IgD-negative memory B cell (primary cell): ENCODE measurements at regions not wholly inside any gene's neighbourhood (a gene's known extent, or its start where the extent isn't known, plus 50 kb on each side); places are given as distances from the start of the nearest gene placed in this dataset.
"Not testable (repeated sequence)": the region's sequence is repeated elsewhere in the genome, so short reads cannot be mapped to it uniquely, and the experiment has no call there.

Experiments used
- H3K27ac Mint-ChIP-seq, 3 donors: one replicate each; pipeline ENCODE4 v1.8.0; 2020 to 2022; ENCODE audit warnings: mild to moderate bottlenecking in 3 of 3, mixed read lengths in 3 of 3, moderate library complexity in 1 of 3
- H3K27me3 Mint-ChIP-seq: one replicate; pipeline ENCODE4 v1.8.0; 2021; ENCODE audit warnings: mixed read lengths
- H3K36me3 Mint-ChIP-seq: one replicate; pipeline ENCODE4 v1.8.0; 2020; ENCODE audit warnings: mild to moderate bottlenecking, mixed read lengths
- H3K4me1 Mint-ChIP-seq, 3 donors: one replicate each; pipeline ENCODE4 v1.8.0; 2020 to 2022; ENCODE audit warnings: mixed read lengths in 3 of 3, mild to moderate bottlenecking in 1 of 3
- H3K4me3 Mint-ChIP-seq, 4 donors: one replicate each; pipeline ENCODE4 v1.8.0; 2020 to 2022; ENCODE audit warnings: mild to moderate bottlenecking in 4 of 4, mixed read lengths in 4 of 4, moderate library complexity in 3 of 4
- H3K9me3 Mint-ChIP-seq, 3 donors: one replicate each; pipeline ENCODE4 v1.8.0; 2020 to 2021; ENCODE audit warnings: mixed read lengths in 3 of 3, mild to moderate bottlenecking in 1 of 3

GRCh38 chr5:51657340-51658240, 274.3 kb downstream of the ISL1 start:
- no peak overlapping the region for H3K4me3 Mint-ChIP-seq

GRCh38 chr5:51661646-51662265, 278.5 kb downstream of the ISL1 start:
- Mint-ChIP-seq H3K4me1 (no peaks in the 10 kb centered on the region), H3K36me3 (no peaks in the 10 kb centered on the region), H3K27me3 (no peaks in the 10 kb centered on the region), H3K4me3 (no peak overlapping the region), H3K27ac (no peak overlapping the region), H3K9me3 (peaks cover 0 to 5% (median 3%) of the 10 kb centered on the region in 3 donors)

More at GRCh38 chr5:51657340-51658240, 274.3 kb downstream of the ISL1 start:
- H3K4me1 Mint-ChIP-seq, result no peaks in the 10 kb centered on the region
- no peak overlapping the region for H3K27ac Mint-ChIP-seq
- peaks cover 0 to 14% (median 7%) of the 10 kb centered on the region in 3 donors for H3K9me3 Mint-ChIP-seq
- no peaks in the 10 kb centered on the region for H3K27me3 Mint-ChIP-seq
- H3K36me3 Mint-ChIP-seq, result no peaks in the 10 kb centered on the region

GRCh38 chr5:51664491-51665250, 281.4 kb downstream of the ISL1 start:
- H3K9me3 Mint-ChIP-seq, result peaks cover 0 to 4% (median 0%) of the 10 kb centered on the region in 3 donors
- no peaks in the 10 kb centered on the region for H3K36me3 Mint-ChIP-seq
- H3K4me3 Mint-ChIP-seq, result no peak overlapping the region
- no peaks in the 10 kb centered on the region for H3K4me1 Mint-ChIP-seq
- H3K27ac Mint-ChIP-seq, result no peak overlapping the region
- no peaks in the 10 kb centered on the region for H3K27me3 Mint-ChIP-seq

- no peak overlapping the region for H3K4me3 Mint-ChIP-seq
- no peaks in the 10 kb centered on the region for H3K4me1 Mint-ChIP-seq
- no peaks in the 10 kb centered on the region for H3K36me3 Mint-ChIP-seq
- peaks cover 0 to 4% (median 0%) of the 10 kb centered on the region in 3 donors for H3K9me3 Mint-ChIP-seq
- no peak overlapping the region for H3K27ac Mint-ChIP-seq
- no peaks in the 10 kb centered on the region for H3K27me3 Mint-ChIP-seq
Measured at GRCh38 chr5:51665251-51665593, 282.0 kb downstream of the ISL1 start.

GRCh38 chr5:51669095-51669494, 285.8 kb downstream of the ISL1 start:
- Mint-ChIP-seq H3K27me3 (no peaks in the 10 kb centered on the region), H3K9me3 (peaks cover 2 to 8% (median 6%) of the 10 kb centered on the region in 3 donors), H3K27ac (no peak overlapping the region), H3K4me1 (peaks cover 0 to 1% (median 0%) of the 10 kb centered on the region in 3 donors), H3K36me3 (no peaks in the 10 kb centered on the region), H3K4me3 (no peak overlapping the region)

- no peaks in the 10 kb centered on the region for H3K36me3 Mint-ChIP-seq
- no peak overlapping the region for H3K4me3 Mint-ChIP-seq
- H3K27me3 Mint-ChIP-seq, result no peaks in the 10 kb centered on the region
- H3K9me3 Mint-ChIP-seq, result peaks cover 0 to 9% (median 9%) of the 10 kb centered on the region in 3 donors
- H3K27ac Mint-ChIP-seq, result no peak overlapping the region
- peaks cover 0 to 1% (median 0%) of the 10 kb centered on the region in 3 donors for H3K4me1 Mint-ChIP-seq
Measured at GRCh38 chr5:51678330-51678729, 295.1 kb downstream of the ISL1 start.

- Mint-ChIP-seq H3K27ac (no peak overlapping the region), H3K4me1 (peaks cover 0 to 1% (median 0%) of the 10 kb centered on the region in 3 donors), H3K9me3 (peaks cover 0 to 9% (median 5%) of the 10 kb centered on the region in 3 donors), H3K27me3 (no peaks in the 10 kb centered on the region), H3K36me3 (no peaks in the 10 kb centered on the region), H3K4me3 (no peak overlapping the region)
Measured at GRCh38 chr5:51679286-51679685, 296.0 kb downstream of the ISL1 start.

- Mint-ChIP-seq H3K9me3 (peaks cover 0 to 12% (median 1%) of the 10 kb centered on the region in 3 donors), H3K4me1 (peaks cover 0 to 1% (median 0%) of the 10 kb centered on the region in 3 donors), H3K36me3 (no peaks in the 10 kb centered on the region), H3K27me3 (no peaks in the 10 kb centered on the region), H3K4me3 (no peak overlapping the region), H3K27ac (no peak overlapping the region)
Measured at GRCh38 chr5:51684794-51685355, 301.6 kb downstream of the ISL1 start.

- H3K4me1 Mint-ChIP-seq, result peaks cover 0 to 1% (median 0%) of the 10 kb centered on the region in 3 donors
- H3K36me3 Mint-ChIP-seq, result no peaks in the 10 kb centered on the region
- H3K4me3 Mint-ChIP-seq, result no peak overlapping the region
- no peak overlapping the region for H3K27ac Mint-ChIP-seq
- H3K9me3 Mint-ChIP-seq, result peaks cover 0 to 9% (median 1%) of the 10 kb centered on the region in 3 donors
- no peaks in the 10 kb centered on the region for H3K27me3 Mint-ChIP-seq
Measured at GRCh38 chr5:51685419-51685818, 302.2 kb downstream of the ISL1 start.

GRCh38 chr5:51686622-51687021, 303.4 kb downstream of the ISL1 start:
- no peaks in the 10 kb centered on the region for H3K36me3 Mint-ChIP-seq
- H3K9me3 Mint-ChIP-seq, result peaks cover 0 to 13% (median 1%) of the 10 kb centered on the region in 3 donors
- H3K27me3 Mint-ChIP-seq, result no peaks in the 10 kb centered on the region
- H3K4me1 Mint-ChIP-seq, result peaks cover 0 to 1% (median 0%) of the 10 kb centered on the region in 3 donors
- H3K4me3 Mint-ChIP-seq, result no peak overlapping the region
- no peak overlapping the region for H3K27ac Mint-ChIP-seq

GRCh38 chr5:51691538-51692079, 308.4 kb downstream of the ISL1 start:
- no peaks in the 10 kb centered on the region for H3K27me3 Mint-ChIP-seq
- H3K27ac Mint-ChIP-seq, result no peak overlapping the region
- H3K4me1 Mint-ChIP-seq, result no peaks in the 10 kb centered on the region
- H3K9me3 Mint-ChIP-seq, result peaks cover 2 to 22% (median 8%) of the 10 kb centered on the region in 3 donors
- H3K36me3 Mint-ChIP-seq, result peaks cover 1% of the 10 kb centered on the region
- H3K4me3 Mint-ChIP-seq, result no peak overlapping the region

- H3K4me1 Mint-ChIP-seq, result no peaks in the 10 kb centered on the region
- H3K4me3 Mint-ChIP-seq, result no peak overlapping the region
- peaks cover 6 to 18% (median 8%) of the 10 kb centered on the region in 3 donors for H3K9me3 Mint-ChIP-seq
Measured at GRCh38 chr5:51694826-51695225, 311.6 kb downstream of the ISL1 start.

GRCh38 chr5:51696122-51696521, 312.9 kb downstream of the ISL1 start:
- Mint-ChIP-seq H3K4me1 (no peaks in the 10 kb centered on the region), H3K9me3 (peaks cover 8 to 14% (median 9%) of the 10 kb centered on the region in 3 donors), H3K27ac (no peak overlapping the region), H3K27me3 (no peaks in the 10 kb centered on the region), H3K36me3 (peaks cover 3% of the 10 kb centered on the region), H3K4me3 (no peak overlapping the region)

More at GRCh38 chr5:51694826-51695225, 311.6 kb downstream of the ISL1 start:
- Mint-ChIP-seq H3K36me3 (peaks cover 3% of the 10 kb centered on the region), H3K27ac (no peak overlapping the region), H3K27me3 (no peaks in the 10 kb centered on the region)

- H3K4me1 Mint-ChIP-seq, H3K27me3 Mint-ChIP-seq, H3K4me3 Mint-ChIP-seq, H3K27ac Mint-ChIP-seq, H3K36me3 Mint-ChIP-seq: not testable (repeated sequence)
- H3K9me3 Mint-ChIP-seq, result peaks cover 6 to 10% (median 9%) of the 10 kb centered on the region in 3 donors
Measured at GRCh38 chr5:51702046-51702445, 318.8 kb downstream of the ISL1 start.
